Lung (tissue), 11 donors: ENCODE measurements at regions not wholly inside any gene's neighbourhood (a gene's known extent, or its start where the extent isn't known, plus 50 kb on each side); places are given as distances from the start of the nearest gene placed in this dataset.

Source experiments
- ATAC-seq: fragments of 200-7000 bp; cut with Tn5 transposase; one replicate; pipeline ENCODE4 v1.9.1; 2020; ENCODE audit warnings: moderate number of reproducible peaks; ENCODE audit not compliant: insufficient read depth, low FRiP score
- DNase-seq, 3 donors: peaks; one replicate each; pipeline ENCODE4 v3.0.0-alpha.2; 2013 to 2017
- H3K27ac ChIP-seq, 2 donors: one replicate each; pipeline ENCODE4 v1.5.1; 2013; ENCODE audit warnings: mild to moderate bottlenecking in 2 of 2, moderate library complexity in 2 of 2, control low read depth in 1 of 2, inconsistent platforms in 1 of 2, low read depth in 1 of 2, low read length in 1 of 2
- H3K27me3 ChIP-seq, 3 donors: one replicate each; pipeline ENCODE4 v1.5.1; 2013; ENCODE audit warnings: low read length in 2 of 3; ENCODE audit not compliant: control insufficient read depth in 3 of 3, insufficient read depth in 3 of 3
- H3K36me3 ChIP-seq, 4 donors: one replicate each; pipeline ENCODE4 v1.5.1; 2013; ENCODE audit warnings: low read length in 4 of 4, mild to moderate bottlenecking in 1 of 4, moderate library complexity in 1 of 4; ENCODE audit not compliant: control insufficient read depth in 4 of 4, insufficient read depth in 4 of 4
- H3K4me1 ChIP-seq, 5 donors: one replicate each; pipeline ENCODE4 v1.5.1; 2013; ENCODE audit warnings: low read length in 5 of 5, mild to moderate bottlenecking in 2 of 5, moderate library complexity in 1 of 5; ENCODE audit not compliant: control insufficient read depth in 5 of 5, insufficient read depth in 5 of 5
- H3K4me3 ChIP-seq: one replicate; pipeline ENCODE4 v1.5.1; 2013; ENCODE audit warnings: mild to moderate bottlenecking, control low read depth, moderate library complexity
- H3K9ac ChIP-seq, 2 donors: one replicate each; pipeline ENCODE4 v1.5.1; 2013; ENCODE audit warnings: low read length in 2 of 2, control low read depth in 1 of 2; ENCODE audit not compliant: insufficient read depth in 1 of 2
- H3K9me3 ChIP-seq, 4 donors: one replicate each; pipeline ENCODE4 v1.5.1; 2013; ENCODE audit warnings: low read length in 3 of 4, mild to moderate bottlenecking in 1 of 4, moderate library complexity in 1 of 4; ENCODE audit not compliant: control insufficient read depth in 4 of 4, insufficient read depth in 3 of 4
- WGBS, 2 donors: extraction: QIAGEN DNeasy Blood & Tissue Kit; methylation state at CpG; one replicate each; pipeline ENCODE4 v1.1.7; 2013; 5-methylcytosine and 5-hydroxymethylcytosine counted together
- TF ChIP-seq, protein P1 (sequence below): IDR thresholded peaks from 2 replicates; pipeline ENCODE4 v1.5.1; 2012; ENCODE audit warnings: mild to moderate bottlenecking; ENCODE audit errors: control extremely low read depth, extremely low read depth
- donor health status: control.
- donor health status: control.
- donor health status: Bipolar disorder and iron deficiency.
- donor health status: healthy.
- donor health status: DM: yes; HTN: yes; CAD: no.

DNA sequence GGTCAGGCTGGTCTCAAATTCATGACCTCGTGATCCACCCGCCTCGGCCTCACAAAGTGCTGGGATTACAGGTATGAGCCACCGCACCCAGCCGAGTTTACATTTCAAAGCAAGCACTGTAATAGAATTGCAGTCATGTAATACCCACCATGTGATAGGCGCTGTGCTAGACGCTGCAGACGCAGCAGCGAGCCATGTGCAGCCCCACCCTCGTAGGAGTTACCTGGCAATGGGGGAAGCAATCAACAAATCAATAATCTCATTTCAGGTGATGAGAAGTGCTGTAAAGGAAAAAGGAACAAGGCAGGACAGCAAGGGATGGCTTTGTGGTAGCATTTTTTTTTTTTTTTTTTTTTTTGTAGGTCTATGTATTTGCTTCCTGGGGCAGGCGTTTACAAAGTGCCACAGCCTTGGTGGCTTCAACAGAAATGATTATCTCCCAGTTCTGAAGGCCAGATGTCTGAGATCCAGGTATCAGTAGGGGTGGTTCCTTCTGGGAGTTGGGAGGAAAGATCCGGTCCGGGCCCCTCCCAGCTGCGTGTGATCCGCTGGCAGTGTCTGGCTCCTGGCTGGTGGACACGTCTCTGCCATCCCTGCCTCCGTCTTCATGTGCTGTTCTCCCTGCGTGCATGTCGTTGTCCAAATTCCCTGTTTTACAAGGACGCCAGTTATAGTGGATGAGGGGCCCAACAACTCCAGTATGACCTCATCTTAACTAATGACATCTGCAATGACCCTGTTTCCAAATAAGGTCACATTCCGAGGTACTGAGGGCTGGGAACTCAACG lies 72.8 kb downstream of the TNFAIP2 start:
- WGBS, 2 donors: 94 to 96% methylated on average over 22 of the region's 22 CpGs
- Histone ChIP-seq H3K4me1 (peaks cover 0 to 13% (median 3%) of the 10 kb centered on the region in 5 donors), H3K9ac (no peak overlapping the region), H3K27me3 (peaks cover 0 to 2% (median 0%) of the 10 kb centered on the region in 3 donors), H3K27ac (no peak overlapping the region), H3K9me3 (peaks cover 0 to 3% (median 0%) of the 10 kb centered on the region in 4 donors), H3K4me3 (no peak overlapping the region), H3K36me3 (no peaks in the 10 kb centered on the region)
- TF ChIP-seq, protein P1, sequence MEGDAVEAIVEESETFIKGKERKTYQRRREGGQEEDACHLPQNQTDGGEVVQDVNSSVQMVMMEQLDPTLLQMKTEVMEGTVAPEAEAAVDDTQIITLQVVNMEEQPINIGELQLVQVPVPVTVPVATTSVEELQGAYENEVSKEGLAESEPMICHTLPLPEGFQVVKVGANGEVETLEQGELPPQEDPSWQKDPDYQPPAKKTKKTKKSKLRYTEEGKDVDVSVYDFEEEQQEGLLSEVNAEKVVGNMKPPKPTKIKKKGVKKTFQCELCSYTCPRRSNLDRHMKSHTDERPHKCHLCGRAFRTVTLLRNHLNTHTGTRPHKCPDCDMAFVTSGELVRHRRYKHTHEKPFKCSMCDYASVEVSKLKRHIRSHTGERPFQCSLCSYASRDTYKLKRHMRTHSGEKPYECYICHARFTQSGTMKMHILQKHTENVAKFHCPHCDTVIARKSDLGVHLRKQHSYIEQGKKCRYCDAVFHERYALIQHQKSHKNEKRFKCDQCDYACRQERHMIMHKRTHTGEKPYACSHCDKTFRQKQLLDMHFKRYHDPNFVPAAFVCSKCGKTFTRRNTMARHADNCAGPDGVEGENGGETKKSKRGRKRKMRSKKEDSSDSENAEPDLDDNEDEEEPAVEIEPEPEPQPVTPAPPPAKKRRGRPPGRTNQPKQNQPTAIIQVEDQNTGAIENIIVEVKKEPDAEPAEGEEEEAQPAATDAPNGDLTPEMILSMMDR: no peak
- ATAC-seq: no peak
- DNase-seq: no peak

DNA sequence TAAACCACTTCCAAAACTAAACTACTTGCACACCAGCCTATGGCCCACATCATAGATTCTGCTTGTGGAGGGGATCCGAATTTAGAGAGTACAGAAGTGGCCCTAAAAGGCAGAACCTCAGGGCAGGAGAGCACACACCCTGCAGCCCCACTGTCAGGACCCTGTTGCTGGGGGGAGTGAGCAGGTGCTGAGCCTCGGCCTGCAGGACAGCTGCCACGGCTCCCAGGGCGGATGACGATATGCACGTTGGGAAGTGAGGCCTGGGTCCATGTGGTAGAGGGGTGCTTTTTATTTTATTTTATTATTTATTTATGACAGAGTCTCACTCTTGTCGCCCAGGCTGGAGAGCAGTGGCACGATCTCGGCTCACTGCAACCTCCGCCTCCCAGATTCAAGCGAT lies 73.5 kb downstream of the TNFAIP2 start:
- ATAC-seq (no peak), DNase-seq (no peak)
- peaks cover 0 to 2% (median 0%) of the 10 kb centered on the region in 3 donors for H3K27me3 ChIP-seq
- H3K9ac ChIP-seq: no peak overlapping the region
- H3K36me3 ChIP-seq: no peaks in the 10 kb centered on the region
- TF ChIP-seq, protein P1: no peak
- H3K4me3 ChIP-seq: no peak overlapping the region
- no peak overlapping the region for H3K27ac ChIP-seq
- H3K9me3 ChIP-seq: peaks cover 0 to 5% (median 0%) of the 10 kb centered on the region in 4 donors
- 94 to 95% methylated on average over 11 of the region's 11 CpGs for WGBS, 2 donors
- peaks cover 0 to 13% (median 3%) of the 10 kb centered on the region in 5 donors for H3K4me1 ChIP-seq

DNA sequence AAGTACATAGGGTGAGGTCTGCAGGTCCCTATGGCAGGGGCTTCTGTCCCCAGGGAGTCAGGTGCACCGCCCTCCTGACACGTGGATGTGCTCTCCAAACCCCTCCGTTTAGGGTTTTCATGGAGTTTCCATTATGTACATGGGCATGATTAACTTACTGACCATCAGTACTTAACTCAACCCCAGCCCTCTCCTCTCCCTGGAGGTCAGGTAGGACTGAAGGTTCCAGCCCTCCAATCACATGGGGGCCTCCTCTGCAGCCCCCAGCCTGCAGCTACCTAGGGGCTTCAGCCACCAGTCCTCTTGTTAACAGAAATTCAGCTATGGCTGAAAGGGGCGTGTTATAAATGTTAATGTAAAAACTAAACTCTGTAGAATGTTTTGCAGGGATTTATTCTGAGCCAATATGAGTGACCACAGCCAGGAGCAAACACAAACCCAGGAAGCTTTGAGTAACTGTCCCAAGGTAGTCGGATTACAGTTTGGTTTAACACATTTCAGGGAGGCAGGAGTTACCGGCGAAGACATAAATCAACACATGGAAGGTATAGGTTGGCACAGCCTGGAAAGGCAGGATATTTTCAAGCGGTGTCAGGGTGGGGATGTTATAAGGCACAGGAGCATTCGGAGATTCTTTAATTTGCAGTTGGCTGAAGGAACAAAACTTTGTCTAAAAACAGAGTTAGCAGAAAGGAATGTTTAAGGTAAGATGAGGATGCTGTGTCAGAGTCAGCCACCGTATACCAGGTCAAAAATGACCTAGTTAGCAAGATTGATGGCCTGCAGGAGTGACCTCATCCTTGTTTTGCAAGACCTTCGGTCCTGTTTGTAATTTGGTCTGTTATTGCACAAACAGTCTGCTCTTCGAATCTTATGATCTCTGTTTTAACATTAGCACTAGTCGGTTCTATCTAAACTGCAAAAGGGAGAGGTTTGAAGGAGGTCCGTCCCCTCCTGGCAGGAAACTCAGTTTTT lies 75.2 kb downstream of the TNFAIP2 start:
- DNase-seq: peak in 2 of 3 donors; percentile 3 to 53
- WGBS, 2 donors: 61 to 64% methylated on average over 14 of the region's 14 CpGs
- H3K27me3 ChIP-seq: no peaks in the 10 kb centered on the region
- TF ChIP-seq, protein P1: no peak
- H3K4me1 ChIP-seq: peaks cover 0 to 11% (median 0%) of the 10 kb centered on the region in 5 donors
- no peak overlapping the region for H3K9ac ChIP-seq
- no peak overlapping the region for H3K4me3 ChIP-seq
- ATAC-seq: no peak
- peaks cover 0 to 10% (median 0%) of the 10 kb centered on the region in 4 donors for H3K9me3 ChIP-seq
- peak overlapping the region in 1 of 2 donors; percentile 37 for H3K27ac ChIP-seq
- H3K36me3 ChIP-seq: no peaks in the 10 kb centered on the region
